ENCODE measurements at regions not wholly inside any gene's neighbourhood (a gene's known extent, or its start where the extent isn't known, plus 50 kb on each side); places are given as distances from the start of the nearest gene placed in this dataset.
A peak's percentile ranks its signal among the peaks of the same experiment; 100 is the strongest.
"Not testable (repeated sequence)": the region's sequence is repeated elsewhere in the genome, so short reads cannot be mapped to it uniquely, and the experiment has no call there.

DNA sequence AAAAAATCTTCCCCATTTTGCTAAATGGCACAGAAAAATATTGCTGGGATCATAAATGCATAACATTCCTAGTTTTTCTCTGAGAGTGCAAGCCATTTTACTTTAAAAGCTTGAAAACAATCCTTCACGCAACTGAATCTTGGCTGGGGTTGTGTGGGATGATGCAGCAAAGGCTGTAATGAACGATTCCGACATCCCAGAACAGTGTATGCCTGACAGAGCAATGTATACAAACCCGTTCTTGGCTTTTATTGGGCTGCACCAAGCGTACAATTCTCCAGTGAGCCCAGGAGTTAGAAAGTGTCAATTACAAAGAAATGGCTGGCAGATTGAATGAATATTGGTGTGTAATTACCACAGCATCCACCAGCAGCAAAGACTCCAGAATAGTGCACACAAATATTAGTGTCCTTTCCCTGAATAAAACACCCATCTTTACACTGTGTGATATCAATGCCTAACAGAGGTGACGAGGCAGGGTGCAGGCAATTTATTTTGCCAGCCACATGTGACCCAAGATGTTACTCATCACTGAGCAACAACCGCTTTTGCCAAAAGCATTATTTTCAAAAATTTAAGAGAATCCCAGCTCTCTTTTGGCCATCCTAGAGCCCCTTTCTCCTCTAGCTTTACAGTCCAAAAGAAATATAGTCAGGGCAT, 578.6 kb upstream of the CHAC2 start:
- peak; percentile 70 for DNase-seq

- no peak for DNase-seq
Observed at GRCh38 chr2:53183581-53183980, 584.0 kb upstream of the CHAC2 start.

DNA sequence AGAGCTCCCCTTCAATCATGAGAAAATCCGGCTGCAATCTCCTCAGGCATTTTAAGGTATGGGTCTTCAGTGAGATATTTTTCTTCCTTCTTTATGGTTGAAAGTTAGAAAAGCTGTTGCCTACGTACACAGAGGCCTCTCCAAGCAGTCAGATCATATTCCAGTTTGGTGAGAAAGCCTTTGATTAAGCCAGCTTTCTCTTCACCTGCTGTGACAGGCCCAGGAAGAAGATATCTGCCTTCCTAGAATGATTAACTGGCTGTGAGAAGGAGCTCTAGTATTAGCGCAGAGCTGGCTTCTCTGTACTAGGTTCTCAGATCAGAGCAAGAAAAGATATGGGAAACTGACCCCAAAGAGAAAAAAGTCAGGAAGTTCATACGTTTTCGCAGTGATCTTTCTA, 585.0 kb upstream of the CHAC2 start:
- DNase-seq: no peak

- DNase-seq: no peak
Observed at GRCh38 chr2:53181759-53182158, 585.8 kb upstream of the CHAC2 start.

DNA sequence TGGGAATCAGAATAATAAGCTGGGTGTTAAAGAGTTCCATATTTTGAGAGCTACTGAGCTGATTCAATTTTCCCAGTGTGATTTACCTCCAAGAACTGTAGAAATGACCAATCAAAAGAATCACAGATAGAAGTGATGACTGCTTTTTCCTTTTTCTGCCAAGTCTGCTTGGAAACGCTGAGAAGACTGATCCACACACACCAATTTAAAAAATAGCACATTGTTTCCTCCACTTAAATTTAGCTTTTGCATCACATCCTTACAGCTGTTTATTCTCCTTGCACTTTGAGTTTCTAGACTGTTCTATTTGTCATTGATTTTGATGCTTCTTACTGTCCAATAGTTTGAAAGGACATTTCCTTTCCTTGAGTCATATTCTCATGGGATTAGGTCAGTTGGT, 590.3 kb upstream of the CHAC2 start:
- DNase-seq: no peak

GRCh38 chr2:53174539-53174938, 593.1 kb upstream of the CHAC2 start:
- no peak for DNase-seq

- no peak for DNase-seq
Observed at GRCh38 chr2:53173698-53174455, 593.7 kb upstream of the CHAC2 start.

- peak; percentile 88 for DNase-seq
Observed at GRCh38 chr2:53173091-53173490, 594.5 kb upstream of the CHAC2 start.

- no peak for DNase-seq
Observed at GRCh38 chr2:53170466-53170865, 597.1 kb upstream of the CHAC2 start.

DNA sequence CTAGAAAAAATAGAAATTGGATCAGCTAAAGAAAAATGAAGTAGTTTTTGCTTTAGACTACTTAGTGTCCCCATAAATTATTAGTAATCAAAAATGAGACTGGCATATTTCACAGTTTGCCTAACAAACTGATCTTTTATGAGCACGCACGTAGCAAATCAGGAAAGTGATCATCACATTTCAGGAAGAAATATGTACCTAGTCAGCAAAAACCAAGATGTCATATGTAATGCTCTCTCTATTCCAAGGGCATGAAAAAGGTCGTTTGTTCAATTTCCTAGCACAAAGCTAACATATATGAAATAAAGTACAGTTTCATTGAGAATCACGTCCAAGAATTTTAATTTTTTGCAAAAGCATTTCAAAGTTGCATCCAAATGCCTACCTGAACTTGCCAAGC, 600.4 kb upstream of the CHAC2 start:
- no peak for DNase-seq

DNA sequence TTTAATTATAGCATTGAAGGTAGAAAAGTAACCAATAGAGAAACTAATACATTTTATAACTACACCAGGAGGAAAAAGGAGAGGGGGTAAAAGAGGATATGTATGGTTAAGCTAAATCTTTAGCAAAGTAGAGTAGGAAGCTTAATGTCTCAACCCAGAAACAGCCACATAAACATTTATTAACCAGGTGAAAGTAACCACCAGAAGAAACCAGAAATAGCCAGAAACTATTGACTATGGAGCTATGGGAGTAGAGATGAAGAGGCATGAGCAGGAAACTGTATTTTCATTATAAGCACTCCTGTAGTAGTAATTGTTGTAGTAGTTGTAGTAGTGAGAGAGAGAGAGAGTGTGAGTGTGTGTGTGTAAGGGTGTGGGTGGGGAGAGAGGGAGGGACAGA, 617.5 kb upstream of the CHAC2 start:
- no peak for DNase-seq

GRCh38 chr2:53148221-53148620, 619.4 kb upstream of the CHAC2 start:
- DNase-seq: no peak

DNA sequence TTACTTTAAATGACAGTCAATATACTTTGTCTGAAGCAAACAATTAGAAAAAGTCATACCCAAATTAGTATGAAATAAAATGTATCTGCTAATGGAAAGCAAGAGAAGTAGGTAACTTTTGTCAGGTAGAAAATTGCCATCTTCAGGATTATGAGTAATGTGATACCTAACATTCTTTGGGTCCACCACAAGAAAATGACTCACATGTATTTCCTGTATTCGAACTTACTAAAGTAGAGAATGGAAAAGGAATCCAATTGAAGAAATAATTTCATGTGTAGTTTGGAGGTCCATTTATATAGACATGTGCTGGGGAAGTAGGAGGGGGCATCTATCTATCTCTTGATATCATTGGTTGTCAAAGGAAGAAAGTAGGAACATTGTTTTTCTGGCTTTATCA, 636.2 kb upstream of the CHAC2 start:
- no peak for DNase-seq

DNA sequence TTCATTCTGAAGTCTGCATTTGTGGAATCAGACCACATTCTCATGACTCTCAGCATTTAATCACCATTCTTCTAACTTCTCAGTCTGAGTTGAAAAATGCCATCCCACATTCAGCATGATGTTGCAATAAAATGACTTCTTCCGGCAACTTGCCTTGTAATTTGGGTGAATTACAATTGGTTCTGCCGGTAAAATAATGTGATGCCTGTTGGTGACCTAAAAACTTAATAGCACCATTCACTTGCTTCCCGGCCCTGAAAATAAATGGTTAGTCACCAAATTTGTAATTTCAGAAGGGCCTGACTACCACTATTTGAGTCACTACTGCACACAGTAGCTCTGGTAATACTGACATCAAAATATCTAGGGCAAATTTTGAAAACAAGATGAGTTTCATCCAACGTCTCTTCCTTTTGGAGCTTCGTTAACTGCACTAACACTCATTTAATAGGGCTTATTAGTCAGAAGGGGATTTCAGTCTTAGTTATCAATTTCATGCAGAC, 637.1 kb upstream of the CHAC2 start:
- DNase-seq: no peak

GRCh38 chr2:53129851-53130250, 637.8 kb upstream of the CHAC2 start:
- DNase-seq: no peak

GRCh38 chr2:53127061-53127650, 640.4 kb upstream of the CHAC2 start:
- no peak for DNase-seq

DNA sequence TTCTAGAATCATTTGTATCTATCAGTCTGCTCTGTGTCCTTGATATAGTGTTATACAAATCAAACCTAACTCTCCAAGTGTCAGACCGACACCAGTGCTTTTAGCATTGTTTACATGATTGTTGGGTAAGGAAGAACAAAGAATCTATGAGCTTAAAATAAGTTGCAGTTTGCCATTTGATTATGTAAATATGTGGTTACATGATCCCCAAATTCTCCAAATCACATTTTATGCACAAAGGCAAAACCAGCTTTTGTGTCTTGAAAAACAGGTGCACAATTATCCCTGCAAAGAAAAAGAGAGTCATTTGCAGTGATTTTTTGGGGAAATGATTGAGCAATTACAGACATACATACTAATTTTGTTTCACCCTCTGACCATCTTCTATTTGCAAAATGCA, 652.6 kb upstream of the CHAC2 start:
- DNase-seq: no peak

DNA sequence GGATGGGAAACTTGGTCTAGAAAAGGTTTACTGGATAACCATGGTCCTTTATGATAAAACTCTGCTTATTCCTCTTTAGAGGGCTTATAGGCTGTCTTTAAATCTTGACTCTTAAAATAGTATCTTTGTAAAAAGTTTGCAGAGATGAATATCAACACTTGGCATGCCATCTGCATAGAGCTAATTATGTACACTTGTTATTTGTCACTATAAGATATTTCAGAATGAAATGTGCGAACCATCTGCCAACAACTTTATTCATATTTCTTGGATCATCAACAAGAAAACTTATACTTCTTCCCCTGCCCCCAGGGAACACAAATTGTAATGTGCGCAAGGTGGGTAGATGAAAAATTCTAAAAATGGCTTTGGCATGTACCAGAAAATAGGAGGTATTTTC, 653.0 kb upstream of the CHAC2 start:
- peak; percentile 1 for DNase-seq

DNA sequence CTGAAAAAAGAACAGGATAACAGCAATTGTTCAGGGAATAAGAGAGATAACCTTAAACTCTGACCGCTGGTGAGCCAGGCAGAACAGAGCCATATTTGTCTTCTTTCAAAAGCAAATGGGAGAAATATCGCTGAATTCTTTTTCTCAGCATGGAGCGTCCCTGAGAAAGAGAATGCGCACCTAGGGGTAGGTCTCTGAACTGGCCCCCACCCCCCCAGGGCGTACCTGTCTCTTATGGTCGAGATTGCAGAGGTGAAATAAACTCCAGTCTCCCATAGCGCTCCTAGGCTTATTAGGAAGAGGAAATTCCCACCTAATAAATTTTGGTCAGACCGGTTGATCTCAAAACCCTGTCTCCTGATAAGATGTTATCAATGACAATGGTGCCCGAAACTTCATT, 655.2 kb upstream of the CHAC2 start:
- not testable (repeated sequence) for DNase-seq

DNA sequence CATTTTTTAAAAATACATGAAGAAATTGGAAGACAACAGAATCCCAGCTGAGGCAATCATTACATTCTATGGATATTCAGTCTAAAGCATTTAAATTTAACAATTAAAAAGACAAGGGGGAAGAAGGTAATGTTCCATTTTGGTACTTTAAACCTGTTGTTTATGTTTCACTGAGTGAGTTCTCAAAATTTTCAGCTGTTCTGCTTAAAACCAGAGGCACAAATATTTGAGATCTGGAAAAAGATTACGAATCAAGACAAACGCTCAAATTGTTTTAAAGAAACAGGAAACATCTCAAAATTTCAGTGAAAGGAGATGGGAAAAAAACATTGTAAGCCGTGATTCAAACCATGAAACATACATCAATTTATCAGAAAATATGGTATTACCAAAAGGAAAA, 656.2 kb upstream of the CHAC2 start:
- no peak for DNase-seq

GRCh38 chr2:53111004-53111403, 656.6 kb upstream of the CHAC2 start:
- no peak for DNase-seq

- DNase-seq: no peak
Observed at GRCh38 chr2:53108246-53108645, 659.4 kb upstream of the CHAC2 start.

- DNase-seq: no peak
Observed at GRCh38 chr2:53104263-53104662, 663.3 kb upstream of the CHAC2 start.

GRCh38 chr2:53103679-53104078, 663.9 kb upstream of the CHAC2 start:
- no peak for DNase-seq
